Peyer's patch (tissue), 4 donors: ENCODE measurements at regions not wholly inside any gene's neighbourhood (a gene's known extent, or its start where the extent isn't known, plus 50 kb on each side); places are given as distances from the start of the nearest gene placed in this dataset.

ENCODE experiments used
- DNase-seq, 3 donors: peaks; one replicate each; pipeline ENCODE4 v3.0.0-alpha.2; 2017 to 2019
- H3K27ac ChIP-seq, 4 donors: fragments of 200-600 bp; sonication (generic); one replicate each; pipeline ENCODE4 v1.5.1; 2016 to 2019
- H3K27me3 ChIP-seq, 2 donors: fragments of 200-600 bp; sonication (generic); one replicate each; pipeline ENCODE4 v1.5.1; 2019
- H3K36me3 ChIP-seq, 3 donors: fragments of 200-600 bp; sonication (generic); one replicate each; pipeline ENCODE4 v1.5.1; 2016 to 2019
- H3K4me1 ChIP-seq, 4 donors: fragments of 200-600 bp; sonication (generic); one replicate each; pipeline ENCODE4 v1.5.1; 2016 to 2019
- H3K4me3 ChIP-seq, 4 donors: fragments of 200-600 bp; sonication (generic); 1 replicate in 3 of 4; 2 replicates in 1 of 4; pipeline ENCODE4 v1.5.1; 2016 to 2019; ENCODE audit warnings: mild to moderate bottlenecking in 1 of 4
- H3K9me3 ChIP-seq, 4 donors: fragments of 200-600 bp; sonication (generic); one replicate each; pipeline ENCODE4 v1.5.1; 2016 to 2019; ENCODE audit warnings: mild to moderate bottlenecking in 1 of 4
- POLR2A ChIP-seq, 2 donors: fragments of 450-650 bp; IDR thresholded peaks; one replicate each; pipeline ENCODE4 v1.5.1; 2017; ENCODE audit warnings: antibody characterized with exemption in 2 of 2, mild to moderate bottlenecking in 2 of 2, moderate library complexity in 2 of 2
- TF ChIP-seq, protein P1 (sequence below), 6 experiments: fragments of 450-650 bp in 4 of 6; fragments of 200-600 bp in 2 of 6; sonication (generic) in 1 of 6; IDR thresholded peaks; one replicate each; pipeline ENCODE4 v1.5.1; 2017 to 2019; ENCODE audit warnings: antibody characterized with exemption in 6 of 6, mild to moderate bottlenecking in 3 of 6, moderate library complexity in 1 of 6

DNA sequence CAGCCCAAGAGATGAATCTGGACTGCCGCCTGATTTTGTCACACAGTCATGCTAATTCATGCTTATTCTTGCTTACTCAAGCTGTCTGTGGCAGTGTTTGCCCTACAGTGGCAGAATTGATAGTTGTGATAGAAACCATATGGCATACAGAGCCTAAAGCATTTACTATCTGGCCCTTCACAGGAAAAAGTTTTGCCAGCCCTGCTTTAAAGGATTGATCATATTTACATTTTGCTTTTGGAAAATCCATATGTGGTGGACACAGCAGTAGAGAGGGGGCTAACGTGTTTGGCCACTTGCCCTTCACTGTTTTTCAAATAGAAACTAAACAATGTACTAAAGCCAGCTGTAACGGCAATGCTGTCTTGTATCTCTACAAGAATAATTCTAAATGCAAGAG, 974.0 kb upstream of the GHITM start:
- Histone ChIP-seq H3K27ac (no peak overlapping the region), H3K9me3 (no peaks in the 10 kb centered on the region), H3K27me3 (no peaks in the 10 kb centered on the region), H3K4me3 (no peak overlapping the region), H3K36me3 (no peaks in the 10 kb centered on the region), H3K4me1 (no peaks in the 10 kb centered on the region)
- TF ChIP-seq POLR2A (IDR thresholded peaks at IDR 0.05), result no peak
- TF ChIP-seq, protein P1, sequence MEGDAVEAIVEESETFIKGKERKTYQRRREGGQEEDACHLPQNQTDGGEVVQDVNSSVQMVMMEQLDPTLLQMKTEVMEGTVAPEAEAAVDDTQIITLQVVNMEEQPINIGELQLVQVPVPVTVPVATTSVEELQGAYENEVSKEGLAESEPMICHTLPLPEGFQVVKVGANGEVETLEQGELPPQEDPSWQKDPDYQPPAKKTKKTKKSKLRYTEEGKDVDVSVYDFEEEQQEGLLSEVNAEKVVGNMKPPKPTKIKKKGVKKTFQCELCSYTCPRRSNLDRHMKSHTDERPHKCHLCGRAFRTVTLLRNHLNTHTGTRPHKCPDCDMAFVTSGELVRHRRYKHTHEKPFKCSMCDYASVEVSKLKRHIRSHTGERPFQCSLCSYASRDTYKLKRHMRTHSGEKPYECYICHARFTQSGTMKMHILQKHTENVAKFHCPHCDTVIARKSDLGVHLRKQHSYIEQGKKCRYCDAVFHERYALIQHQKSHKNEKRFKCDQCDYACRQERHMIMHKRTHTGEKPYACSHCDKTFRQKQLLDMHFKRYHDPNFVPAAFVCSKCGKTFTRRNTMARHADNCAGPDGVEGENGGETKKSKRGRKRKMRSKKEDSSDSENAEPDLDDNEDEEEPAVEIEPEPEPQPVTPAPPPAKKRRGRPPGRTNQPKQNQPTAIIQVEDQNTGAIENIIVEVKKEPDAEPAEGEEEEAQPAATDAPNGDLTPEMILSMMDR (IDR thresholded peaks at IDR 0.05), result no peak
- DNase-seq, result no peak

DNA sequence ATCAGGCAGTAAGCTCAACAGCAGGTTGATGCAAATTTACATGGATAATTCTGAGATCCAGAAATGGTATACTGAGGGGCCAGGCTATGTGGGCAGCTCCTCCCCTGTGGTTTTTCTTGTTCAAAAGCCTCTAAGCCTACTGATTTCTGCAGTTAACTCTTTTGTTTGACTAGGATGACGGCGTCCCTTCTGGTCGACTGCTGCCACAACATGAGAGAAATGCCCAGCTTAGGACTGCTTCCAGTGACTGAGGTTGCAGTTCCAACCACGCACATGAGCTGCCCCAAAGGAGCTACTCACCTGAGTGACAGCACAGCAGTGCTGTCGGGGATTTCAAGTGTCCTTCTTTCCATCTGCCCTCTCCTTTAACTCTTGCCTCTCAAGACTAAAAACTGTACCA, 973.0 kb upstream of the GHITM start:
- DNase-seq, result no peak
- H3K27ac ChIP-seq, result no peak overlapping the region
- no peaks in the 10 kb centered on the region for H3K9me3 ChIP-seq
- H3K36me3 ChIP-seq, result no peaks in the 10 kb centered on the region
- no peaks in the 10 kb centered on the region for H3K27me3 ChIP-seq
- no peak for TF ChIP-seq POLR2A (IDR thresholded peaks at IDR 0.05)
- TF ChIP-seq, protein P1 (IDR thresholded peaks at IDR 0.05), result no peak
- H3K4me3 ChIP-seq, result no peak overlapping the region
- H3K4me1 ChIP-seq, result no peaks in the 10 kb centered on the region

DNA sequence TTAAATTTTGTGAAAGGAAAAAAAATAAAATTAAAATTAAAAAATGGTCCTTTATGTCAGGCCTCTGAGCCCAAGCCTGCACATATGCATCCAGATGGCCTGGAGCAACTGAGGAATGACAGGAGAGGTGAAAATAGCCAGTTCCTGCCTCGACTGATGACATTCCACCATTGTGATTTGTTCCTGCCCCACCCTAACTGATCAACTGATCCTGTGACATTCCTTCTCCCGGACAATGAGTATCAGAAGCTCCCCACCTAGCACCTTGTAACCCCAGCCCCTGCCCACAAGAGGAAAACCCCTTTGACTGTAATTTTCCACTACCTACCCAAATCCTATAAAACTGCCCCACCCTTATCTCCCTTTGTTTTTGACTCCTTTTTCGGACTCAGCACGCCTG, 972.2 kb upstream of the GHITM start:
- no peak for TF ChIP-seq POLR2A (IDR thresholded peaks at IDR 0.05)
- TF ChIP-seq, protein P1 (IDR thresholded peaks at IDR 0.05), result no peak
- DNase-seq, result no peak
- H3K36me3 ChIP-seq, result no peaks in the 10 kb centered on the region

DNA sequence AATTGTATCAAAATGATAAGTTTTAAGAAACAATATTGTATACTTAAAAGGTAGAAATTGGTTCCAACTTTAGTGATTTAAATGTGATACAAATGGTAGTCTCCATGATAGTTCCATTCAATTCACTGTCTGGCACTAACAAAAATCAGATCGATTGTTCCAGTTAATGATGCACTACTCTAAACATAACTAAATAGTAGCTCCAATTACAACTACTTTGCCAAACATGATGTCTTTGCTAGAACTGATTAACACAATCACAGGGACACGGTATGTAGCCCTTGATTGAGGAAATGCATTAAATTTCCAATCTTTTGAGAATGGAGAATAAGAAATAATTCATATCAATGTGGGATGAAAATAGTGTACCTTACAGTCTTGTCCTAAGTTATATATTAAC, 962.4 kb upstream of the GHITM start:
- no peak for DNase-seq
- H3K27me3 ChIP-seq, result no peaks in the 10 kb centered on the region
- TF ChIP-seq POLR2A (IDR thresholded peaks at IDR 0.05), result no peak
- TF ChIP-seq, protein P1 (IDR thresholded peaks at IDR 0.05), result no peak
- H3K9me3 ChIP-seq, result peaks cover 0 to 8% (median 0%) of the 10 kb centered on the region in 4 donors
- H3K27ac ChIP-seq, result no peak overlapping the region
- H3K4me1 ChIP-seq, result no peaks in the 10 kb centered on the region
- H3K36me3 ChIP-seq, result no peaks in the 10 kb centered on the region
- H3K4me3 ChIP-seq, result no peak overlapping the region

More for the DNA sequence above, 972.2 kb upstream of the GHITM start:
- H3K27me3 ChIP-seq, result no peaks in the 10 kb centered on the region
- no peaks in the 10 kb centered on the region for H3K9me3 ChIP-seq
- no peaks in the 10 kb centered on the region for H3K4me1 ChIP-seq
- H3K27ac ChIP-seq, result no peak overlapping the region
- H3K4me3 ChIP-seq, result no peak overlapping the region

DNA sequence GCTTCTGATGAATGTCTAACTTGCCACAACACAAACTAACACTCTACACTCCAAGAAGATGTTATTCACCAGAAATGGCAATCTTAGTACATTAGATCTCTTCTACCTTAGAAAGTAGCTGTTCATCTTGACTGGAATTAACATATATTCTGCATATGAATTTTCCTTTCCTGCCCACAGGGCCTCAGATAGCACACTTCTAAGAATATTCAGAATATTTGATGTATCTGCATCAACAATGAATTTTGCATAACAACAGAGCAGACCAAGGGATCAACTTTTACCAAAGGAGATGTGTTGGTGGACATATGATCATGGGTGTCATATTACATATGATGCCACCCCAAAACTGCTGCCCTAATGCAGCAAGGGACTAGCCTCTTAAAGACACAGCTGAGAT, 960.8 kb upstream of the GHITM start:
- TF ChIP-seq, protein P1 (IDR thresholded peaks at IDR 0.05), result no peak
- TF ChIP-seq POLR2A (IDR thresholded peaks at IDR 0.05), result no peak
- H3K4me1 ChIP-seq, result no peaks in the 10 kb centered on the region

DNA sequence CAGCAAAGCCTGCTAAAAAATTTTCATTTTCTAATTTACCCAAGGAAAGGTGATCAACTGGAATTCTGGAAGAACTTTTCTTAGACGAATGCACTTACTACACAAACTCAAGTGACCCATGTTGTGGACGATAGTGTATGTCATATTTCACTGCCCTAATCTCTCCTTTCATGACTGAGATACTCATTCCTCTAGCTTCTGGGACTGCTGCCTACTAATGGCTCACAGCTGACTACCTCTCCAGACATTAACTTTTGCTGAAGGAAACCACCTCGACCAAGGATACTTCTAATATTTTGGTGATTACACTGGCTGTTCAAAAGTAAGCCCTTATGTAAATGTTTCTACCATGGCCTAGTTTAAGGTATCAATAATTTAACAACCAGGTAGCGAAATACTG, 959.9 kb upstream of the GHITM start:
- Histone ChIP-seq H3K27ac (no peak overlapping the region), H3K4me3 (no peak overlapping the region), H3K4me1 (no peaks in the 10 kb centered on the region), H3K9me3 (peaks cover 0 to 8% (median 0%) of the 10 kb centered on the region in 4 donors), H3K27me3 (no peaks in the 10 kb centered on the region), H3K36me3 (no peaks in the 10 kb centered on the region)
- no peak for TF ChIP-seq POLR2A (IDR thresholded peaks at IDR 0.05)
- TF ChIP-seq, protein P1 (IDR thresholded peaks at IDR 0.05), result no peak
- no peak for DNase-seq

More for the DNA sequence above, 960.8 kb upstream of the GHITM start:
- H3K27ac ChIP-seq, result no peak overlapping the region
- no peak for DNase-seq
- H3K36me3 ChIP-seq, result no peaks in the 10 kb centered on the region
- no peak overlapping the region for H3K4me3 ChIP-seq
- peaks cover 0 to 8% (median 0%) of the 10 kb centered on the region in 4 donors for H3K9me3 ChIP-seq
- H3K27me3 ChIP-seq, result no peaks in the 10 kb centered on the region
